ENCODE measurements at regions not wholly inside any gene's neighbourhood (a gene's known extent, or its start where the extent isn't known, plus 50 kb on each side); places are given as distances from the start of the nearest gene placed in this dataset.

GRCh38 chr11:80649186-80649585 is 1208.4 kb upstream of the TENM4 start:
- DNase-seq (ENCODE audit: low spot score), result no peak
- in situ Hi-C loops (cut with MboI; ENCODE audit: low pct_unique_long_range_greater_than_20kb, low sequenced_read_pairs, unreplicated experiment), result no loop called here
- TF ChIP-seq CTCF (IDR thresholded peaks at IDR 0.05; ENCODE audit: extremely low read depth, insufficient read depth, missing control alignments), result no peak

DNA sequence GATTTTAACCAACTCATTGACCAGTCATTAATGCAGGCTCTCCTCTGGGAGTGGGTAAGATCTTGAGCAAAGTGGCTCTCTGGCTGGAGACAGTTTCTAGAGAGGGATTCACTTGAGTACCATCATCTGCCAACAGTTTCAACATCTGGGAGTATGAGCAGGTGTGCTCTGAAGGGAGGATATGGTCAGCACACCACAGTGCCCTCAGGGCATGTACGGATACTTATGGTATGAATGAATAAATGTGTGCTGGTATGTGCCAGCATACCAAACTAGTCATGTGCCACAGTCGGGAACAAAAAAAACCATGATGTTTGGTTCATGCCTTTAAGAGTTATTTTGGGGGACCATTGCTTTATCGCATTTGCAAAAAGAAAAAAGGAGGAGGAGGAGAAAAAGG is 1197.5 kb upstream of the TENM4 start:
- in situ Hi-C loops (cut with MboI; ENCODE audit: low pct_unique_long_range_greater_than_20kb, low sequenced_read_pairs, unreplicated experiment), result no loop called here

GRCh38 chr11:80637571-80637970 is 1196.7 kb upstream of the TENM4 start:
- TF ChIP-seq CTCF (IDR thresholded peaks at IDR 0.05; ENCODE audit: extremely low read depth, insufficient read depth, missing control alignments), result no peak
- in situ Hi-C loops (cut with MboI; ENCODE audit: low pct_unique_long_range_greater_than_20kb, low sequenced_read_pairs, unreplicated experiment), result no loop called here
- no peak for DNase-seq (ENCODE audit: low spot score)

More for the DNA sequence above, 1197.5 kb upstream of the TENM4 start:
- TF ChIP-seq CTCF (IDR thresholded peaks at IDR 0.05; ENCODE audit: extremely low read depth, insufficient read depth, missing control alignments), result no peak
- DNase-seq (ENCODE audit: low spot score), result no peak

GRCh38 chr11:80636999-80637398 is 1196.2 kb upstream of the TENM4 start:
- in situ Hi-C loops (cut with MboI; ENCODE audit: low pct_unique_long_range_greater_than_20kb, low sequenced_read_pairs, unreplicated experiment), result no loop called here
- DNase-seq (ENCODE audit: low spot score), result no peak
- no peak for TF ChIP-seq CTCF (IDR thresholded peaks at IDR 0.05; ENCODE audit: extremely low read depth, insufficient read depth, missing control alignments)

GRCh38 chr11:80635178-80635577 is 1194.3 kb upstream of the TENM4 start:
- in situ Hi-C loops (cut with MboI; ENCODE audit: low pct_unique_long_range_greater_than_20kb, low sequenced_read_pairs, unreplicated experiment), result no loop called here
- no peak for TF ChIP-seq CTCF (IDR thresholded peaks at IDR 0.05; ENCODE audit: extremely low read depth, insufficient read depth, missing control alignments)
- DNase-seq (ENCODE audit: low spot score), result no peak

DNA sequence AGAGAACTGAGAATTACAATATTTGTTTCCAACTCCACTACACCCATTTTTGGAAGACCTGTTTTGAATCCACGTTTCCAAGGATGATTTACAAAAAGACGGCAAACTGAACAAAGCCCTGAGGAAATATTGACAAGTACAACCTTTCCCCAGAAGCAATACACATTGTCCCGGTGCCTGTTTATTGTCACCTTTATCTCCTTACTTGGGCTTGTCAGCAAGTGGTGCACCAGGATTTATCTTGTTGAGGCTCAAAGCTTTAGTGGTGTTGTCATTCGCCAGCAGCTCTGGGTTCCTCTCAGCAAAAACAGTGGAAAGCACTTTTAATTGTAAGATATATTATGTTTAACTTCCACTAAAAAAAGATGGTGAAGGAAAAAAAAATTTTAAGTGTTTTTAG is 1191.9 kb upstream of the TENM4 start:
- DNase-seq (ENCODE audit: low spot score), result no peak
- in situ Hi-C loops (cut with MboI; ENCODE audit: low pct_unique_long_range_greater_than_20kb, low sequenced_read_pairs, unreplicated experiment), result no loop called here
- TF ChIP-seq CTCF (IDR thresholded peaks at IDR 0.05; ENCODE audit: extremely low read depth, insufficient read depth, missing control alignments), result no peak

DNA sequence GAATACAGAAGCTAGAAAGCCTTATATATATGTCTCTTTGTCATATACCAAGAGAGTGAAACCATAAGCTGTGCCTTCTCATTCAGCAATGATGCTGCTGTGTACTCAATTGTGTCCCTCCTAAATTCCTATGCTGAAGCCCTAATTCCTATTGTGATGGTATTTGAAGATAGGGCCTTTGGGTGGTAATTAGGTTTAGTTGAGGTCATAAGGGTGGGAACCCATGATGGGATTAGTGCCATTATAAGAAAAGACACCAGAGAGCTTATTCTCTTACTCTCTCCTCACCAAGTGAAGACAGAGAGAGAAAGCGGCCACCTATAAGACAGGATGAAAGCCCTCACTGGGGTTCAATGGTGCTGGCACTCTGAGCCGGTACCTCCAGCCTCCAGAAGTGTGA is 1191.3 kb upstream of the TENM4 start:
- TF ChIP-seq CTCF (IDR thresholded peaks at IDR 0.05; ENCODE audit: extremely low read depth, insufficient read depth, missing control alignments), result no peak
- DNase-seq (ENCODE audit: low spot score), result no peak
- in situ Hi-C loops (cut with MboI; ENCODE audit: low pct_unique_long_range_greater_than_20kb, low sequenced_read_pairs, unreplicated experiment), result no loop called here

All from GM13977 (cell line).